DMS53 (cell line): ENCODE measurements at regions not wholly inside any gene's neighbourhood (a gene's known extent, or its start where the extent isn't known, plus 50 kb on each side); places are given as distances from the start of the nearest gene placed in this dataset.

Source experiments
- DNase-seq: peaks from one replicate; lab custom pipeline; 2025; lab: John Stamatoyannopoulos, UW

- no peak for DNase-seq
These were observed 184.7 kb downstream of the PLPP4 start for GRCh38 chr10:120641695-120642094.

GRCh38 chr10:120643351-120643750 lies 186.3 kb downstream of the PLPP4 start:
- no peak for DNase-seq

- DNase-seq = no peak
These were observed 187.8 kb downstream of the PLPP4 start for GRCh38 chr10:120644556-120645410.

- no peak for DNase-seq
These were observed 189.2 kb downstream of the PLPP4 start for GRCh38 chr10:120646159-120646732.

- DNase-seq = peak; percentile 2
These were observed 189.9 kb downstream of the PLPP4 start for GRCh38 chr10:120646738-120647456.

- DNase-seq = no peak
These were observed 193.8 kb downstream of the PLPP4 start for GRCh38 chr10:120650705-120651399.

- no peak for DNase-seq
These were observed 195.1 kb upstream of the WDR11 start for GRCh38 chr10:120656107-120656506.

GRCh38 chr10:120657371-120657770 lies 193.8 kb upstream of the WDR11 start:
- no peak for DNase-seq

- no peak for DNase-seq
These were observed 191.9 kb upstream of the WDR11 start for GRCh38 chr10:120658943-120659885.

GRCh38 chr10:120666308-120666707 lies 184.9 kb upstream of the WDR11 start:
- DNase-seq = no peak

- no peak for DNase-seq
These were observed 183.9 kb upstream of the WDR11 start for GRCh38 chr10:120667276-120667675.

- no peak for DNase-seq
These were observed 179.7 kb upstream of the WDR11 start for GRCh38 chr10:120671491-120671890.

- no peak for DNase-seq
These were observed 167.7 kb upstream of the WDR11 start for GRCh38 chr10:120683454-120683853.

GRCh38 chr10:120684226-120684625 lies 166.9 kb upstream of the WDR11 start:
- no peak for DNase-seq

- no peak for DNase-seq
These were observed 166.0 kb upstream of the WDR11 start for GRCh38 chr10:120685136-120685535.

- DNase-seq = no peak
These were observed 162.2 kb upstream of the WDR11 start for GRCh38 chr10:120688928-120689327.

- DNase-seq = no peak
These were observed 161.2 kb upstream of the WDR11 start for GRCh38 chr10:120689777-120690529.

- no peak for DNase-seq
These were observed 159.5 kb upstream of the WDR11 start for GRCh38 chr10:120691625-120692024.

- no peak for DNase-seq
These were observed 150.7 kb upstream of the WDR11 start for GRCh38 chr10:120700426-120700825.

GRCh38 chr10:120701381-120701780 lies 149.8 kb upstream of the WDR11 start:
- no peak for DNase-seq
